ENCODE measurements at regions not wholly inside any gene's neighbourhood (a gene's known extent, or its start where the extent isn't known, plus 50 kb on each side); places are given as distances from the start of the nearest gene placed in this dataset.

GRCh38 chr7:101702362-101702850 is 73.3 kb upstream of the MYL10 start:
- no peak for DNase-seq (ENCODE audit: low read depth, low spot score)
- FAIRE-seq = no peak
- H4K20me1 ChIP-seq (ENCODE audit: control insufficient read depth, insufficient read depth) = no peaks in the 10 kb centered on the region
- ChIA-PET POLR2A (interaction anchor here (0.7 kb wide), 2 partner anchors 10 to 540 kb away, joined by 3 to 4 read pairs; no protein-coding TSS in a partner anchor), SMC1A (ENCODE audit: uncharacterized antibody, unreplicated experiment) (interaction anchor here (0.7 kb wide), 1 partner anchor 28 kb away, joined by 4 read pairs; no protein-coding TSS in a partner anchor), CTCF (interaction anchor here (0.6 kb wide), 1 partner anchor 549 kb away, joined by 3 read pairs; no protein-coding TSS in a partner anchor), RAD21 (ENCODE audit: unreplicated experiment) (interaction anchor here (0.8 kb wide), 1 partner anchor 15 kb away, joined by 3 read pairs; no protein-coding TSS in a partner anchor)
- no peaks in the 10 kb centered on the region for H3K4me1 ChIP-seq (ENCODE audit: control insufficient read depth, insufficient read depth, low read length)
- H3K79me2 ChIP-seq (ENCODE audit: control insufficient read depth, insufficient read depth, low read length) = no peaks in the 10 kb centered on the region
- no peak overlapping the region for H3K9ac ChIP-seq (ENCODE audit: control insufficient read depth, insufficient read depth, low read length)
- WGBS (ENCODE audit: insufficient coverage, insufficient replicate concordance, low lambda C conversion rate, missing lambda C conversion rate) = 56% methylated on average over 13 of the region's 13 CpGs
- BruUV-seq (replicated peaks) = no TSS peak
- H3K36me3 ChIP-seq (ENCODE audit: control insufficient read depth in 2 of 2, insufficient read depth in 2 of 2, low read length in 1 of 2) = no peaks in the 10 kb centered on the region
- H3K27me3 ChIP-seq (replicated peaks in 1 of 2; ENCODE audit: control insufficient read depth in 2 of 2, insufficient read depth in 2 of 2, low read length in 1 of 2) = no peaks in the 10 kb centered on the region; a peak in 1 of 4 replicates
- no peak overlapping the region for H3K27ac ChIP-seq (ENCODE audit: control insufficient read depth, insufficient read depth)
- in situ Hi-C loops (cut with MboI) (no loop called here), intact Hi-C loops (cut with micrococcal nuclease; ENCODE audit: unreplicated experiment) (no loop called here)
- no peaks in the 10 kb centered on the region for H3K9me3 ChIP-seq (replicated peaks; ENCODE audit: control insufficient read depth, insufficient read depth, low read length)
- no peak for ATAC-seq
- TF ChIP-seq SMAD5 (IDR thresholded peaks at IDR 0.05; ENCODE audit: low read depth) (no peak), SIN3A (IDR thresholded peaks at IDR 0.05; ENCODE audit: low read depth, low read length) (no peak), PBX3 (IDR thresholded peaks at IDR 0.05; ENCODE audit: insufficient replicate concordance, low read depth, low read length) (peak; percentile 17), PKNOX1 (IDR thresholded peaks at IDR 0.05) (no peak), BCL3 (IDR thresholded peaks at IDR 0.05; ENCODE audit: borderline replicate concordance, insufficient read depth, low read depth, low read length, poor library complexity, severe bottlenecking) (no peak), SRF (IDR thresholded peaks at IDR 0.05; ENCODE audit: low read depth in 2 of 2, low read length in 2 of 2) (no peak), ETV6 (conservative IDR thresholded peaks at IDR 0.05 in 1 of 2, IDR thresholded peaks at IDR 0.05 in 1 of 2; ENCODE audit: borderline replicate concordance in 1 of 2, low read depth in 1 of 2) (no peak), RELA (IDR thresholded peaks at IDR 0.05; ENCODE audit: borderline replicate concordance, partially characterized antibody) (no peak)
- no peak overlapping the region for H3K4me2 ChIP-seq (ENCODE audit: control insufficient read depth, insufficient read depth)
- no peak overlapping the region for H3K4me3 ChIP-seq
- H2AFZ ChIP-seq (ENCODE audit: control insufficient read depth, low read depth, low read length) = no peak overlapping the region
